ENCODE measurements at regions not wholly inside any gene's neighbourhood (a gene's known extent, or its start where the extent isn't known, plus 50 kb on each side); places are given as distances from the start of the nearest gene placed in this dataset.
A peak's percentile ranks its signal among the peaks of the same experiment; 100 is the strongest.

DNA sequence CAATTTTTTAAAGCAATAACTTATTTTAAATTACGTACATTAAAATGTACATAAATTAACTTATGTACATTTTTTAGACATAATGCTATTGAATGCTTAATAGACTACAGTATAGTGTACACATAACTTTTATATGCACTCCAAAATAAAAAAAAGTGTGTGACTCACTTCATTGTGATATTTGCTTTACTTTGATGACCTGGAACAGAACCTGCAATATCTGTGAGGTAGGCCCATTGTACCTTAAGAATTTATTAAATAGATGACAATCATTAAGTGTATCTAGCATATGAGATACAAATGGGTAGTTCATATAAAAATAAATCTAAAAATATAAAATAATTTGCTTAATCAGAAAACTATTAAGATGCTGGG is 276.7 kb downstream of the NFKBIZ start:
- Mint-ChIP-seq H3K9me3 (peaks cover 9 to 17% of the 10 kb centered on the region in 2 donors), H3K27ac (no peak overlapping the region), H3K4me1 (ENCODE audit: low read depth) (peaks cover 33% of the 10 kb centered on the region), H3K27me3 (ENCODE audit: low read depth) (no peaks in the 10 kb centered on the region), H3K4me3 (no peak overlapping the region), H3K36me3 (ENCODE audit: insufficient read depth in 2 of 2) (peaks cover 14 to 30% of the 10 kb centered on the region in 2 donors)
- DNase-seq (no peak), ATAC-seq (replicated peaks in 1 of 2) (no peak)

DNA sequence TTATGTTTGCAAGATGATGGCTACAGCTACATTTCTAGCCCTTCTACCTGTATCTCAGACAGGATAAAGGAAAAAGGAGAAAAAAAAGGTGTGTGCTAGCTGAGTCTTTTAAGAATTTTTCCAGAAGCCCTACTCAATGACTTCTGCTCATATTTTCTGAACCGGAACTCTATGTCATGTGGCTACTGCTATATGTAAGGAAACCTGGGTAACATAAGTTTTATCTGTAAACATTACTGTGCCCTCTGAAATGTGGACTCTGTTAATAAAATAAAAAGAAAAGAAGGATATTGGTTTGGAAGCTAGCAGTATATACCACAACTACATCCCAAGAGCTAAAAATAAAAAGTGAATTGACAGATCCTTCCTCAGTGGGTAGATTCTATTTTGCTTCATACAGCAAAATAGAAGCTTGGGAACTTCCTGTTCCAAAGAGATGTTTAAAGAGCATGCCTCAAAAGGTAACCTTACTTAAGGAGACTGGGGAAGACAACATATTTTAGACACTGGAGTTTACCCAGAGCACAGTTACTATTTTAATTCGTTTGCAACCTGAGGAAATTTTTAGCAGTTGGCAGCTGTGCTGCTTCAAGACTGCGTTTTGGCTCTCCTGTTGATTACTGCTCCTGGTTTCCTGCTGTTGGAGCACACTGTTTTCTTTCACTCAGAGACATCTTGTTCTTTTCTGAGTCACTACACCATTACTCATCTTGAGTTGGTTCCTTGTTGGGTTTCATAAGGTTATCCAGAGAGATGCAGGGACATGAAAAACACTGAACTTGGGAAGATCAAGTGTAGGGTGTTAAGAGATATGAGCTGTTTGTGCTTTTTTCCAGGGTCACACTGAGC is 280.7 kb downstream of the NFKBIZ start:
- Mint-ChIP-seq H3K27me3 (ENCODE audit: low read depth) (no peaks in the 10 kb centered on the region), H3K4me1 (ENCODE audit: low read depth) (peaks cover 46% of the 10 kb centered on the region), H3K27ac (peak overlapping the region; percentile 66), H3K36me3 (ENCODE audit: insufficient read depth in 2 of 2) (peaks cover 8 to 11% of the 10 kb centered on the region in 2 donors), H3K4me3 (peak overlapping the region; percentile 6 to 37), H3K9me3 (peaks cover 0 to 3% of the 10 kb centered on the region in 2 donors)
- no peak for DNase-seq
- peak; percentile 74 to 79 for ATAC-seq (replicated peaks in 1 of 2)

DNA sequence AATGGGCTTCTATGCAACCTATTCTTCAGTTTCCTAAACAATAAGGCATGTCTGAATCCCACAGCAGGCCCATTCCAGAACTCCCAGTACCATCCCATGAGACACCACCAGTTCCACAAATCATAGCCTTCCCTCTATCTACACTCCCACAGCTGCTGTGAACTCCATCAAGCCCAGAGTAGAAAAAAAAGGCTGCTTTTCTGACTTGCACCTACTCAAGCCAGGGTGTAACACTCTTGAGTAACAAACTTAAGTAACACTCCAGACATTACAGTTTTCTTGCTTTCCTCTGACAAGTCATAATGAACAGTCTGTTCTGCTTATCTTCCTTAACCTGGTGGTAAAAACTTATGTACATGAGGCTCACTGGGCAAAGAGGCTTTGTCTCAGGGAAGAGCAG is 283.1 kb downstream of the NFKBIZ start:
- H3K4me3 Mint-ChIP-seq, result no peak overlapping the region
- H3K27ac Mint-ChIP-seq, result no peak overlapping the region
- H3K4me1 Mint-ChIP-seq (ENCODE audit: low read depth), result peaks cover 50% of the 10 kb centered on the region
- DNase-seq (no peak), ATAC-seq (replicated peaks in 1 of 2) (peak in 1 of 2 donors; percentile 65)
- no peaks in the 10 kb centered on the region for H3K9me3 Mint-ChIP-seq
- H3K27me3 Mint-ChIP-seq (ENCODE audit: low read depth), result no peaks in the 10 kb centered on the region
- peaks cover 7 to 8% of the 10 kb centered on the region in 2 donors for H3K36me3 Mint-ChIP-seq (ENCODE audit: insufficient read depth in 2 of 2)

DNA sequence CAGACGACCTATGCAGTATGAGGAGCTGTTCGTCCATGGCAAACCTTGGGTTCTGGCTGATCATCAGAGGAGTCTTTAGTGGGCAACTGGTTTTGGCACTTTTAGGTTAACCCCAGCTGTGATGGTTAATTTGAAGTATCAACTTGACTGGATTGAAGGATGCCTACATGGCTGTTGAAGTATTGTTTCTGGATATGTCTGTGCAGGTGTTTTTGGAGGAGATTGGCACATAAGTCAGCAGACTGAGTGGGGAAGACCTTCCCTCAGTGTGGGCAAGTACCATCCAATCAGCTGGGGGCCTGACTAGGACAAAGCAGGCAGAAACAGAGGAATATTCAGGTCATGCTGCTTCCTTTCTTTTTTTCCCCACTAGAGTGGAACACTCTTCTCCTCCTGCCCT is 284.1 kb downstream of the NFKBIZ start:
- DNase-seq (no peak), ATAC-seq (replicated peaks in 1 of 2) (peak; percentile 68 to 76)
- no peak overlapping the region for H3K27ac Mint-ChIP-seq
- H3K36me3 Mint-ChIP-seq (ENCODE audit: insufficient read depth in 2 of 2), result peaks cover 1 to 6% of the 10 kb centered on the region in 2 donors
- H3K4me1 Mint-ChIP-seq (ENCODE audit: low read depth), result peaks cover 50% of the 10 kb centered on the region
- H3K9me3 Mint-ChIP-seq, result no peaks in the 10 kb centered on the region
- peak overlapping the region in 1 of 2 donors; percentile 12 for H3K4me3 Mint-ChIP-seq
- no peaks in the 10 kb centered on the region for H3K27me3 Mint-ChIP-seq (ENCODE audit: low read depth)

DNA sequence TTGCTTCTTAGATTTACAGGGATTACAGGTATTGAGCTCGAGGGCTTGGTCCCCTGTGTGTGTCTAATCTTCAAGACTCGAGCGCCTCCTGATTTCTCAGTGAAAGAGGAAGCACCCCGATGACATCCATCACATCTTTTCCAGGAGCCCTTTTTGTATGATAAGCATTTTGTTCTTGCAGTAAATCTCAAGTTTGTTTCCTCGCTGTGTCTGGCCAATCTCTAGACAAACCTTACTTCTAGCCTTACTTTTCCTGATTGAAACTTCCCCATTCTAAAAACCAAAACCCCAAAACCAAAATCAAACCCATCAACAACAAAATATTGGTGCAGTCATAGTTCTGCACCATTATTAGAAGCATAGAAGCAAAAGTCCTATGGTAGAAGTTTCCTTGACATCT is 286.0 kb downstream of the NFKBIZ start:
- DNase-seq (no peak), ATAC-seq (replicated peaks in 1 of 2) (no peak)
- Mint-ChIP-seq H3K4me1 (ENCODE audit: low read depth) (peaks cover 42% of the 10 kb centered on the region), H3K27ac (no peak overlapping the region), H3K27me3 (ENCODE audit: low read depth) (peaks cover 3% of the 10 kb centered on the region), H3K9me3 (no peaks in the 10 kb centered on the region), H3K4me3 (no peak overlapping the region), H3K36me3 (ENCODE audit: insufficient read depth in 2 of 2) (peaks cover 1 to 3% of the 10 kb centered on the region in 2 donors)

DNA sequence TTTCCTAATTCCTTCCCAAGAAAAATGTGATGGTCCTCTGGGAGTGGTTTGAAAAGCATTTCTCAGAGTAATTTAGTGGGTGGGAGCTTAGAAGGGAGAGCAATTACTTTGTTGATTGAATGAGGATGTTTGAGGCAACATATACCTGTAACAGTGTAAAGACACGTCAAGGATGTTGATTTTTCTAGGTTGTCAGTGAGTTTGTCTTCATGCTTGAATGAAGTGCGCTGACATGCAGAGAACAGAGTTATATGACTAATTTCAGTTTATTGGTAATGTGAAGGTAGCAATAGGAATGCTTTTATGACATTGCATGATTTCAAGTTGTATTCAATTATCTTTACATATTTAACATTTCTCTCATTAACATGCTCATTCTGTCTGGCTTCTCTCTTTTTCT is 286.9 kb downstream of the NFKBIZ start:
- H3K27me3 Mint-ChIP-seq (ENCODE audit: low read depth), result peaks cover 9% of the 10 kb centered on the region
- DNase-seq (no peak), ATAC-seq (replicated peaks in 1 of 2) (no peak)
- no peak overlapping the region for H3K4me3 Mint-ChIP-seq
- H3K9me3 Mint-ChIP-seq, result no peaks in the 10 kb centered on the region
- H3K36me3 Mint-ChIP-seq (ENCODE audit: insufficient read depth in 2 of 2), result peaks cover 1 to 3% of the 10 kb centered on the region in 2 donors
- peaks cover 37% of the 10 kb centered on the region for H3K4me1 Mint-ChIP-seq (ENCODE audit: low read depth)
- H3K27ac Mint-ChIP-seq, result no peak overlapping the region

DNA sequence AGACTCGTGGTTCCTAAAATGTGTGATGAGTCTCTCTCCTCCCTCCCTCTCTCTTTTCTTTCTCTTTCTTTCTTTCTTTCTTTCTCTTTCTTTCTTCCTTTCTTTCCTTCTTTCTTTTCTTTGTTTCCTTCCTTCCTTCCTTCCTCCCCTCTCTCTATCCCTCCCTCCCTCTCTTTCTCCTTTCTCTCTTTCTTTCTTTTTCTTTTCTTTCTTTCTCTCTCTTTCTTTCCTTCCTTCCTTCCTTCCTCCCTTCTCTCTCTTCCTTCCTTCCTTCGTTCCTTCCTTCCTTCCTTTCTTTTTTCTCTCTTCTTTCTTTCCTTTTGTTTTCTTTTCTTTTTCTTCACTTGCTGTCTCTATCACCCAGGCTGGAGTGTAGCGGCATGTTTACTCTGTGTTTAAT is 290.8 kb downstream of the NFKBIZ start:
- no peak overlapping the region for H3K27ac Mint-ChIP-seq
- ATAC-seq (replicated peaks in 1 of 2), result no peak
- no peak overlapping the region for H3K4me3 Mint-ChIP-seq

DNA sequence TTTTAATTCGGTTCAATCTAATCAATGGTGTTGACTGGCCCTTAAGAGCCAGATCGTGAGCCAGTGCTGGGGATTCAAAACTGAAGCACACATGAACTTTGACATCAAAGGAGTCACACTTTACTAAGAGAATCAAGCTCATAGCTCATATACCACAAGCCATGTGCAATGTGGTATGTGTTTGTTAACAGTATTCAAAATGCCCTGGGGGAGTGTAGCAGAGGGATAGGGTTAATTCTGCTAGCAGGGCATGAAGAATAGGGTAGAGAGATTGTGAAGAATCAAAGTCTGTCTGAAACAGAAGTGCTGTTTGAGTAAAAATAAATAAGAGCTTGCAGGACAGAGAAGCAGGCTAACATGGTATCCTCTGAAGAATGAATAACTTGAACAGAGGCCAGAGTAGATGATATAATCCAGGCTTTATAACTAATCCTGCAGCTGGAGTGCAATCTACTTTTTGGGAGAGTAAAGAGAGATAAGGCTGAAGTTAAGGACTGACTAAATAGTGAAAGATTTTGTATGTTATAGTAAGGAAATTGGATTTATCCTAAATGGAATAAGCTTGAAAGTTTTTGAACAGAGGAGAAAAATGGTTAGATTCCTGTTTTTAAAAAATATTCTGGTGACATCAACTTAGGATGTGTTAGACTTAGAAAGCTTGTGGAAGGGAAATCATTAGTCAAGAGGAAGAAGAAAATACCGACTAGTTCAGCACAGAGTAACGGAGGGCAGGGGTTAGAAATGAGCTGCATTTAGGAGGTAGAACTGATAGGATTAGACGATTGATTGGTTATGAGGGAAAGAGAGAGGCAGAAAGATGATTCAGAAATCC is 292.0 kb downstream of the NFKBIZ start:
- ATAC-seq (replicated peaks in 1 of 2) (no peak), DNase-seq (no peak)
- no peaks in the 10 kb centered on the region for H3K4me1 Mint-ChIP-seq (ENCODE audit: low read depth)
- H3K36me3 Mint-ChIP-seq (ENCODE audit: insufficient read depth in 2 of 2), result no peaks in the 10 kb centered on the region
- peaks cover 22% of the 10 kb centered on the region for H3K27me3 Mint-ChIP-seq (ENCODE audit: low read depth)
- no peak overlapping the region for H3K27ac Mint-ChIP-seq
- H3K9me3 Mint-ChIP-seq, result no peaks in the 10 kb centered on the region
- H3K4me3 Mint-ChIP-seq, result no peak overlapping the region

More for the DNA sequence above, 290.8 kb downstream of the NFKBIZ start:
- DNase-seq, result no peak
- no peaks in the 10 kb centered on the region for H3K9me3 Mint-ChIP-seq
- peaks cover 6% of the 10 kb centered on the region for H3K4me1 Mint-ChIP-seq (ENCODE audit: low read depth)
- no peaks in the 10 kb centered on the region for H3K36me3 Mint-ChIP-seq (ENCODE audit: insufficient read depth in 2 of 2)
- H3K27me3 Mint-ChIP-seq (ENCODE audit: low read depth), result peaks cover 22% of the 10 kb centered on the region

DNA sequence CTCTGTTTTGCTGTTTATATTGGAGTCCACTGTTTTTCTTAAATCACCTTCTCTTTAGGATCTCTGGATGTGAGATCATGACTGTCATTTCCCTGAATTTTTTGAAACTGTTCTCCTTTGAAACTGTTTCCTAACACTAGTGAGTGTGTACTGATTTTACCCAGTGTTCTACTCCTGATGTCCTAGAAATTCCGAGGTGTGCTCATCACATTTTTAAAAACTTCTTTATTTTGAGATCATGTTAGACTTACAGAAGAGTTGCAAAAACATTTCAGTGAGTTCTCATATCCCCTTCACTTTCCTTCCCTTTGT is 292.6 kb downstream of the NFKBIZ start:
- no peak for DNase-seq
- Mint-ChIP-seq H3K27ac (no peak overlapping the region), H3K36me3 (ENCODE audit: insufficient read depth in 2 of 2) (no peaks in the 10 kb centered on the region), H3K27me3 (ENCODE audit: low read depth) (peaks cover 22% of the 10 kb centered on the region), H3K4me1 (ENCODE audit: low read depth) (no peaks in the 10 kb centered on the region), H3K4me3 (no peak overlapping the region), H3K9me3 (no peaks in the 10 kb centered on the region)
- no peak for ATAC-seq (replicated peaks in 1 of 2)

DNA sequence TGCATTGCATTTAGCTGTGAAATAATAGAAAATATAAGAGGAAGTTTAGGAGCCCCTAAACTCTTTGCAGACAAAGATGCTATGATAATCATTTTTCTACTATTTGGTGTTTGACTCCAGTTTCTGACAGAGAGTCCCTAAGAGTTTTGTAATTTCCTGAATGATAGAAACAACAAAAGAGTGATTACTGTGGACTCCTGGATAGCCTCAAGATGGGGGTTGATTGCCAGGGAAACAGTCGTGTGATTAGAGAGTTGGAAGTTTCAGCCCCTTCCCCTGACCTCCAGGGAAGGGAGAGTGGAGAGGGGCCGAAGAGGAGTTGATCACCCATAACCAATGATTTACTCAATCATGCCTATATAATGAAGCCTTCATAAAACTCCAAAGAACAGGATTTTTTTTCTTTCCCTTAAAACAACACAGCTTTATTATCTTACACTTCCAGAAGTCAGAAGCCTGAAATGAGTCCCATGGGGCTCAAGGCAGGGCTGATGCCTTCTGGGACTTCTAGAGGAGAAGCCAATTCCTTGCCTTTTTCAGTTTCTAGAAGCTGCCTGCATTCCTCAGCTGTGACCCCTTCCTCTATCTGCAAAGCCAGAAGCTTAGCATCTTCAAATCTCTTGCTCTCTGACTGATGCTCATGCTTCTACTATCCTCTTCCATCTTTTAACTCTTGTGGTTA is 292.3 kb upstream of the ZPLD1 start:
- Mint-ChIP-seq H3K36me3 (ENCODE audit: insufficient read depth in 2 of 2) (no peaks in the 10 kb centered on the region), H3K4me1 (ENCODE audit: low read depth) (no peaks in the 10 kb centered on the region), H3K4me3 (no peak overlapping the region), H3K27ac (no peak overlapping the region), H3K27me3 (ENCODE audit: low read depth) (peaks cover 22% of the 10 kb centered on the region), H3K9me3 (no peaks in the 10 kb centered on the region)
- DNase-seq, result no peak
- ATAC-seq (replicated peaks in 1 of 2), result no peak

DNA sequence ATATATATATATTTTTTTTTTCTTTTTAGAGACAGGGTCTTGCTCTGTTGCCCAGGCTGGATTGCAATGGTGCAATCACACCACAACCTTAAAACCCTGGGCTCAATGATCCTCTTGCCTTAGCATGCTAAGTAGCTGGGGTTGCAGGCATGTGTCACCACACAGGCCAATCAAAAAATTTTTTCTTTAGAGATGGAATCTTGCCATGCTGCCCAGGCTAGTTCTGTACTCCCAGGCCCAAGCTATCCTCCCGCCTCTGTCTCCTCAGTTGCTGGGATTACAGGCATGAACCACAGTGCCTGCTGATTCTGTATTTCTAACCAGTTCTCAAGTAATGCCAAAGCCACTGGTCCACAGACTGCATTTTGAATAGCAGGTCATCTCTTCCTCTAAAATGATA is 291.3 kb upstream of the ZPLD1 start:
- Mint-ChIP-seq H3K27me3 (ENCODE audit: low read depth) (peaks cover 22% of the 10 kb centered on the region), H3K36me3 (ENCODE audit: insufficient read depth in 2 of 2) (peaks cover under 1 to 3% of the 10 kb centered on the region in 2 donors), H3K4me3 (no peak overlapping the region), H3K27ac (no peak overlapping the region), H3K4me1 (ENCODE audit: low read depth) (no peaks in the 10 kb centered on the region), H3K9me3 (no peaks in the 10 kb centered on the region)
- no peak for DNase-seq
- no peak for ATAC-seq (replicated peaks in 1 of 2)

DNA sequence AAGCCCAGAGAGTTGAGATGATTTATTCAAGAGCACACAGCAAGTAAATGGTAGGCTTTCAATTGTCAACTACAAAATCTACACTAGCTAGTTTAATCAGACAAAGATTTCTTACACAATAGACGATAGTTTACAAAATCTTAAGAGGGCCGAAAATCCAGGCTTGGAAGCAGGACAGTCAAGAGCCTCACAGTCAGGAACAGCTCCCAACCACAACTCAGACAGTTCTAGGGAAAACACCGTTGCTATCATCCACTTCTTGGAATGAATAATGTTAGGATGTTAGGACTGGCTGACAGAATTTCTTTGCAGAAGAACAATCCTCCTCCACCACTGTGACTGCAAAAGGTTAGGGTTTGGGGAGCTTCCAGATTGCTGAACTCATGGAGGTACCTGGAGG is 290.8 kb upstream of the ZPLD1 start:
- H3K27me3 Mint-ChIP-seq (ENCODE audit: low read depth), result peaks cover 22% of the 10 kb centered on the region
- peaks cover 2 to 6% of the 10 kb centered on the region in 2 donors for H3K36me3 Mint-ChIP-seq (ENCODE audit: insufficient read depth in 2 of 2)
- no peak for DNase-seq
- no peak for ATAC-seq (replicated peaks in 1 of 2)
- H3K4me3 Mint-ChIP-seq, result no peak overlapping the region
- no peak overlapping the region for H3K27ac Mint-ChIP-seq
- peaks cover 0 to 2% of the 10 kb centered on the region in 2 donors for H3K9me3 Mint-ChIP-seq
- no peaks in the 10 kb centered on the region for H3K4me1 Mint-ChIP-seq (ENCODE audit: low read depth)
